HCT116 (cell line): ENCODE measurements at regions not wholly inside any gene's neighbourhood (a gene's known extent, or its start where the extent isn't known, plus 50 kb on each side); places are given as distances from the start of the nearest gene placed in this dataset.

Experiments used
- ATAC-seq: fragments of 200-7000 bp; cut with Tn5 transposase; 2 replicates; pipeline ENCODE4 v1.9.1; 2020; ENCODE audit warnings: mild to moderate bottlenecking, moderate library complexity
- BruUV-seq: library from RNA; stranded (reverse); fragments of 400-500 nt; replicated peaks from 2 replicates; lab custom pipeline; 2021; lab: Mats Ljungman, UMichigan
- CTCF ChIA-PET: fragments of 300-600 bp; sonication (Branson Sonifier 250); formaldehyde crosslinking; loops from one replicate; lab custom pipeline; 2021; ENCODE audit warnings: antibody characterized with exemption; lab: Charles Lee
- POLR2A ChIA-PET: fragments of 300-600, 350-600 bp; sonication (Branson Sonifier 250); formaldehyde crosslinking; loops from one replicate; lab custom pipeline; 2021; ENCODE audit warnings: antibody characterized with exemption; lab: Charles Lee
- RAD21 ChIA-PET, 2 experiments: fragments of 300-600 bp; sonication (Branson Sonifier 250); formaldehyde crosslinking; loops; one replicate each; lab custom pipeline; 2023; ENCODE audit warnings: low total read pairs in 2 of 2; ENCODE audit not compliant: uncharacterized antibody in 2 of 2, unreplicated experiment in 2 of 2, low non-redundant PET in 1 of 2; lab: Charles Lee
- DNase-seq: peaks from one replicate; pipeline ENCODE4 v3.0.0-alpha.2; 2010; ENCODE audit warnings: low read depth, low spot score
- H2AFZ ChIP-seq: fragments of 200-600 bp; shearing (Covaris generic), sonication (generic); 2 replicates; pipeline ENCODE4 v1.6.1; 2017; ENCODE audit warnings: low read depth, mixed run types, mixed read lengths, antibody characterized with exemption, low read length; ENCODE audit not compliant: poor library complexity, severe bottlenecking
- H3K27ac ChIP-seq: 2 replicates; pipeline ENCODE4 v1.5.1; 2012; ENCODE audit warnings: low read depth, low read length
- H3K27me3 ChIP-seq: fragments of 200-600 bp; sonication (generic); 2 replicates; pipeline ENCODE4 v1.6.1; 2016; ENCODE audit warnings: mixed run types, low read length, mixed read lengths; ENCODE audit not compliant: insufficient read depth
- H3K36me3 ChIP-seq, 2 experiments: fragments of 200-500 bp in 1 of 2; fragments of 200-600 bp in 1 of 2; sonication (Bioruptor generic) in 1 of 2; sonication (generic) in 1 of 2; 2 replicates each; pipeline versions ENCODE4 v1.5.1 to v1.6.1; 2014 to 2016; ENCODE audit warnings: low read length in 2 of 2, inconsistent platforms in 1 of 2, mixed read lengths in 1 of 2, mixed run types in 1 of 2; ENCODE audit not compliant: insufficient read depth in 2 of 2, control insufficient read depth in 1 of 2
- H3K4me1 ChIP-seq, 2 experiments: fragments of 200-600 bp in 1 of 2; sonication (generic) in 1 of 2; 2 replicates each; pipeline versions ENCODE4 v1.5.1 to v1.6.1; 2012 to 2017; ENCODE audit warnings: low read length in 2 of 2, inconsistent platforms in 1 of 2, mild to moderate bottlenecking in 1 of 2, mixed read lengths in 1 of 2, mixed run types in 1 of 2, moderate library complexity in 1 of 2; ENCODE audit not compliant: insufficient read depth in 2 of 2, control insufficient read depth in 1 of 2
- H3K4me2 ChIP-seq: fragments of 200-600 bp; sonication (generic); 2 replicates; pipeline ENCODE4 v1.6.1; 2017; ENCODE audit warnings: mixed run types, low read length, mixed read lengths
- H3K4me3 ChIP-seq, 2 experiments: fragments of 200-600 bp in 1 of 2; sonication (generic) in 1 of 2; replicated peaks in 1 of 2; 2 replicates each; pipeline ENCODE4 v1.5.1; 2011 to 2016; ENCODE audit warnings: low read length in 2 of 2, control low read depth in 1 of 2, low read depth in 1 of 2, mild to moderate bottlenecking in 1 of 2, mixed read lengths in 1 of 2, mixed run types in 1 of 2
- H3K79me2 ChIP-seq: fragments of 200-600 bp; sonication (generic); 2 replicates; pipeline ENCODE4 v1.6.1; 2017; ENCODE audit warnings: mild to moderate bottlenecking, mixed run types, low read length, moderate library complexity, mixed read lengths; ENCODE audit not compliant: insufficient read depth
- H3K9ac ChIP-seq: fragments of 200-600 bp; sonication (generic); 2 replicates; pipeline ENCODE4 v1.6.1; 2016; ENCODE audit warnings: low read length, mixed read lengths
- H3K9me2 ChIP-seq: fragments of 200-600 bp; sonication (generic), shearing (Covaris generic); 2 replicates; pipeline ENCODE4 v1.6.1; 2017; ENCODE audit warnings: mixed run types, mild to moderate bottlenecking, moderate library complexity; ENCODE audit not compliant: insufficient read depth
- H3K9me3 ChIP-seq, 2 experiments: fragments of 200-500 bp in 1 of 2; fragments of 200-600 bp in 1 of 2; sonication (Bioruptor generic) in 1 of 2; sonication (generic) in 1 of 2; 2 replicates each; pipeline ENCODE4 v1.6.1; 2014 to 2017; ENCODE audit warnings: low read length in 2 of 2, mixed read lengths in 2 of 2, inconsistent platforms in 1 of 2, low read depth in 1 of 2, mild to moderate bottlenecking in 1 of 2, mixed run types in 1 of 2, moderate library complexity in 1 of 2; ENCODE audit not compliant: control insufficient read depth in 1 of 2, insufficient read depth in 1 of 2
- H4K20me1 ChIP-seq: fragments of 200-600 bp; sonication (generic), shearing (Covaris generic); 2 replicates; pipeline ENCODE4 v1.6.1; 2017; ENCODE audit warnings: mixed run types, mild to moderate bottlenecking, moderate library complexity; ENCODE audit not compliant: insufficient read depth
- CTCF ChIP-seq, 3 experiments: fragments of 200-600 bp in 1 of 3; sonication (generic) in 1 of 3; IDR thresholded peaks in 2 of 3; conservative IDR thresholded peaks in 1 of 3; 2 replicates each; pipeline ENCODE4 v1.5.1; 2012 to 2017; ENCODE audit warnings: low read depth in 2 of 3, low read length in 2 of 3, antibody characterized with exemption in 1 of 3, borderline replicate concordance in 1 of 3, control low read depth in 1 of 3, mild to moderate bottlenecking in 1 of 3, mixed read lengths in 1 of 3, mixed run types in 1 of 3, moderate library complexity in 1 of 3; ENCODE audit not compliant: insufficient read depth in 1 of 3
- ELF1 ChIP-seq: IDR thresholded peaks from 2 replicates; pipeline ENCODE4 v1.6.1; 2012; ENCODE audit warnings: low read depth, borderline replicate concordance
- EZH2 ChIP-seq: fragments of 200-600 bp; sonication (generic); IDR thresholded peaks from 2 replicates; pipeline ENCODE4 v1.6.1; 2017; ENCODE audit warnings: antibody characterized with exemption, mixed run types
- MAX ChIP-seq: IDR thresholded peaks from 2 replicates; pipeline ENCODE4 v1.6.1; 2012
- POLR2A ChIP-seq: IDR thresholded peaks from 2 replicates; pipeline ENCODE4 v1.7.0; 2011; ENCODE audit warnings: borderline replicate concordance; ENCODE audit not compliant: insufficient read depth, insufficient read length; ENCODE audit errors: extremely low read depth
- RAD21 ChIP-seq: IDR thresholded peaks from 2 replicates; pipeline ENCODE4 v1.6.1; 2012; ENCODE audit warnings: low read depth, mild to moderate bottlenecking
- SIN3A ChIP-seq: IDR thresholded peaks from 2 replicates; pipeline ENCODE4 v1.6.1; 2012; ENCODE audit warnings: low read depth
- ZFX ChIP-seq: fragments of 450-650 bp; IDR thresholded peaks from 2 replicates; pipeline ENCODE4 v1.6.1; 2017
- ZNF274 ChIP-seq: fragments of 200-500 bp; sonication (Bioruptor generic); IDR thresholded peaks from 2 replicates; pipeline ENCODE4 v1.6.1; 2014; ENCODE audit warnings: mild to moderate bottlenecking, low read depth, low read length, inconsistent platforms
- intact Hi-C: fragments of 100-400 bp; cut with micrococcal nuclease; formaldehyde crosslinking; loops from 2 replicates; pipeline ENCODE4 v1.10.0; 2022

GRCh38 chr4:155529272-155529671, 137.4 kb upstream of the GUCY1A1 start:
- ATAC-seq (no peak; the same call in 1 of the 2 replicates), DNase-seq (no peak)
- Histone ChIP-seq H3K9me3 (no peaks in the 10 kb centered on the region), H4K20me1 (no peaks in the 10 kb centered on the region; the same call in 1 of the 2 replicates), H3K36me3 (no peaks in the 10 kb centered on the region), H3K9me2 (no peaks in the 10 kb centered on the region), H2AFZ (peak overlapping the region; percentile 82), H3K9ac (no peak overlapping the region), H3K4me2 (no peak overlapping the region), H3K27ac (no peak overlapping the region), H3K4me3 (no peak overlapping the region), H3K27me3 (no peaks in the 10 kb centered on the region), H3K79me2 (no peaks in the 10 kb centered on the region), H3K4me1 (no peaks in the 10 kb centered on the region)
- ChIA-PET RAD21 (no interaction called here), POLR2A (no interaction called here), CTCF (interaction anchor here (0.6 to 1.3 kb wide), 4 partner anchors 14 to 258 kb away, joined by 3 to 11 read pairs (median 4); no protein-coding TSS in a partner anchor)
- no TSS peak for BruUV-seq
- intact Hi-C loops: no loop called here
- TF ChIP-seq MAX (no peak), EZH2 (no peak), ZNF274 (no peak), POLR2A (no peak), ZFX (no peak), CTCF (IDR thresholded peaks at IDR 0.05 in 2 of 3, conservative IDR thresholded peaks at IDR 0.05 in 1 of 3; ENCODE audit: borderline replicate concordance in 1 of 3, insufficient read depth in 1 of 3, low read depth in 2 of 3, low read length in 2 of 3) (peak; percentile 12 to 39 (median 19); a peak in 2 of 6 replicates), RAD21 (peak; percentile 44), ELF1 (no peak), SIN3A (no peak)
